ENCODE measurements at regions not wholly inside any gene's neighbourhood (a gene's known extent, or its start where the extent isn't known, plus 50 kb on each side); places are given as distances from the start of the nearest gene placed in this dataset.

DNA sequence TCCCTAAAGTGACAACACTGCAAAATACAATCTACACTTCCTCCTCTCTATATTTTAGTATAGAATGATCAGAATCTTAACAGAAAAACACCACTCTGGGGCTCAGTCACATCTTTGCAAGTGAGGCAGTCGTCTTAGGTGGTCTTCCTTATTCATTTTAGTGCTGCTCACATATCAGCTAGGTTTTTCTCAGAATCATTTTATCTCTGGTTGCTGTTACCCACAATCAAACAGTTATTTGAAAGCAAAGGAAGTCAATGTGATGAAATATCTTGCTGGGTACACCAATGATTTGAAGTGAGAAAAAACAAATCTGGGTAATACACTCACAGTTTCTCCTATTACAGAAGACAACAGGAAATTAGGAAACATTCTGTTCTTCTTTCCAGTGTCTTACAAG, 275.2 kb downstream of the DSEL start:
- in situ Hi-C loops (cut with HindIII; ENCODE audit: low sequenced_read_pairs), result no loop called here

DNA sequence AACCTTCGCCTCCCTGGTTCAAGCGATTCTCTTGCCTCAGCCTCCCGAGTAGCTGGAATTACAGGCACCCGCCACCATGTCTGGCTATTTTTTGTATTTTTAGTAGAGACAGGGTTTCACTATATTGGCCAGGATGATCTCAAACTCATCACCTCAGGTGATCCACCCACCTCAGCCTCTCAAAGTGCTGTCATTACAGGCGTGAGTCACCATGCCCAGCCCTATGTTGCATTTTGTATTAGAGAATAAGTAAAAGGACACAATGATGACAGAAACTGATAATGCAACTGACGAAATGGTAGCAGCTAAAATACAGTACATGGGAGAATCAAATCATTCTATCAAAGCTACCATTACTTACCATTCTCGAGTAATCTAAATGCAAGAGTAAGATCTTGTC, 276.7 kb downstream of the DSEL start:
- in situ Hi-C loops (cut with HindIII; ENCODE audit: low sequenced_read_pairs), result no loop called here

DNA sequence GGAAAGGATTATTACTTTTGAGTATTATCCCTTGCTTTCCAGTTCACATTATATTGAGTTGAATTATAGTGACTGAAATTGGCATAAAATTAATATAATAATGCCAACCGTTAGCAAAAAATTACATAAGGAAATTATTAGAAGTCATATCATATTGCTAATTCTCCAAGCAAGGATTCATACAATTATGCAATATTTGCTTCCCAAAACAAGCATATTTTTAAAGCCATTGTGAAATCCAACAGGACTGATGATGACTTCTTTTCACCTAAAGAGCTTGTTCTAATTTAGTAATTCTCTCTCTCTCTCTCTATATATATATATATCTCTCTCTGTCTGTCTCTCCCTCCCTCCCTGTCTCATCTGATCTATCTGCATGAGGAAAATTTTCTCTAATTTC, 283.5 kb downstream of the DSEL start:
- in situ Hi-C loops (cut with HindIII; ENCODE audit: low sequenced_read_pairs), result no loop called here

DNA sequence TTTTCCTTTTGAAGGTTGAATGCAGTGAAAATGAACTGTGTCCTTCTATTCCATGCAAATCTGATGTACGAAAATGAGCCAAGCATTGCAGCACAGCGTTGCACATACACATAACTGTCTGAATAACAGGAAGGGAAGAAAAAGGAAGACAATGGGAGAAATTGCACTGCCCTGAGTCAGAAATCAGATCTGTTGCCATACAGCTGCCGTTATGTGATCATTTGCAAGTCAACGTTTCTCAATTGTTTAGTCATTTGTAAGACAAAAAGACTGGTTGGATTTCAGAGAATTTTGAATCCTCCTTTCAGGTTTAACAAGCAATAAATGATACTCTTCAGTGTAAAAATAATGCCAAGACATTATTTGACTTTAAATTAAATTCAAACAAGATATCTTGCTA, 284.1 kb downstream of the DSEL start:
- in situ Hi-C loops (cut with HindIII; ENCODE audit: low sequenced_read_pairs), result no loop called here

DNA sequence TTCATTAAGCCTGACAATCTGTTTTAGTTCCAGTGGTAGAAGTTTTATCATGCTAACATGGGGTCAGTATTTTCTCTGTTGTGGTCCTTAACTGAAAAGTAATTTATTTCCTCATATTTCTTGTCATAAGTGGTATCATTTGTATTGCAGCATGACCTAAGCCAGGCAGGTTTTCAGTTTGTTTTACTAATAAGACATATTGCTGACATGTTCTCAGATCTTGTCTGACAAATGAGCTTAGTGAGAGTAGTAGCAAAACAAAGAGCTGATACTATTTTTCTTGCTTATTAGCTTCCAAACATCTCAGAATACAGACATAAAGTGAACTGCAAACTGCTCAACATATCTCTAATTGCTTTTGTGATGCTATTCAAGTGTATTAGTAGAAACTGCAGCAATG, 293.6 kb downstream of the DSEL start:
- in situ Hi-C loops (cut with HindIII; ENCODE audit: low sequenced_read_pairs), result no loop called here

DNA sequence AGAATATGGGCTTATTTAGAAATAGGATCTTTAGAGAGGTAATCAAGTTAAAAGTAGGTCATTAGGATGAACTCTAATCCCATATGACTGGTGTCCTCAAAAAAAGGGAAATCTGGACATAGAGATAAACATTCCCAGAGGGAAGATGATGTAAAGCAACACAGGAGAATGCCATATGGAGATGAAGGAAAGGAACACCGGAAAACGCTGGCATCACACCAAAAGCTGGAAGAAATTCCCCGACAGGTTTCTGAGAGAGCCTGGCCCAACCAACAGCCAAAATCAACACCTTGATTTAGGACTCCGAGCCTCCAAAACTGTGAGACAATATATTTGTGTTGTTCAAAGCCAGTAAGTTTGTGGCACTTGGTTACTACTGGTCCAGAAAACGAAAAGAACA, 296.7 kb downstream of the DSEL start:
- in situ Hi-C loops (cut with HindIII; ENCODE audit: low sequenced_read_pairs), result no loop called here

DNA sequence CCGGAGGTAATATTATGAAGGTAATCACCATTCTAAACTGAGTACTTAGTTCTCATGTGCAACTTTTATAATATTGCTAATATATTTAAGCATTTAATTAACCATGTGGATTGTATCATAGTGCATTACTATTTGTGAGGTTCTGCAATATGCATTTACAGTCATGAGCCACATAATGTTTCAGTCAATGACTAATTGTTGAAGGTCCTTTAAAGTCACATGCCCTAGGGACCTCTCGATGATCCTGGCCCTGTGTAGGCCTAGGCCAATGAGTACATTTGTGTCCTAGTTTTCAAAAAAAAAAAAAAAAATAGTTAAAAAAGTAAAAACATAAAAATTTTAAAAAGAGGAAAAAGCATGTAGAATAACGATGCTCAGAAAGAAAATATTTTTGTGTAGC, 298.0 kb downstream of the DSEL start:
- in situ Hi-C loops (cut with HindIII; ENCODE audit: low sequenced_read_pairs), result no loop called here

DNA sequence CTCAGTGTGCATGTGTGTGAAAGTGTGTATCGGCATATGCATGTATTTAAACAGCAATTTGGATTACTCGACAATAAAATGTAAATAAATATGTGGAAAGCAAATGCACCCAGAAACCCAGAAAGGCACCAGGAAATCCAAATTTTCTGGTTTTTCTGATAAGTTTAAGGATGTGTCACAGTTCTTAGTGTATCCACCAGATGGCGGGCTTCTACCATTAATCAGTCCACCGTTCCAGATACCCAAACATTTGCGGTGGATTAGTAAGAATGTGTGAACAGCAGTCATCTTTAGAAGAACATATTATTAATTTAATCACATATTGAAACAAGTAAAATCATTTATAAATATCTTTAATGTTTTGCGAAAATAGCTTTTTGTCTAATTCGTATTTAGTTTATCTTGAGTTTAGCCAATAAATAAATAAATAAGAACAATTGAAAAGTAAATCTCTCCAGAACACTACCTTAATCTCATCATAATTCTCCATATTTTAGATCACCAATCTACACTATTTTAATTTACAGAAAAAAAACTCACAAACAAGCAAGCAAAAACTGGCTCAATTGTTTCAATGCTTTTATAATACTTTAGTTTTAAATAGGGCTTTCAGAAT, 298.9 kb downstream of the DSEL start:
- in situ Hi-C loops (cut with HindIII; ENCODE audit: low sequenced_read_pairs), result no loop called here

DNA sequence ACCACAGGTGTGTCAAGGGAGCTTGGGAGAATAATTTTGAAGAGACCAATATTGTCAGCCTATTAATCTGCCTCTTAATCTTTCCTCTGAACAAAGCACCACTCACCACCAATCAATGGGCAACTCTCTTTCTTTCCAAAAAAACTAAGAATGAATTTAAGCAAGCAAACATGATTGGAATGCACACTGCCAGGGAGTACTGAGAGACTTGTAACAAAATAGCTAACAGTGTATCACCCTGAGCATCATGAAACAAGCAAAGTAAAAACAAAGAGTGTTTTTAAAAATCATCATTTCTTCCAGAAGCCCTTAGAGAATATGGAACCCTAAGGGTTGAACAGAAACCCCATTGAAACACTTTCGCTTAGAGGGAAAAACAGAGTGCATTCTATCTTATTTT, 299.7 kb downstream of the DSEL start:
- in situ Hi-C loops (cut with HindIII; ENCODE audit: low sequenced_read_pairs), result no loop called here

DNA sequence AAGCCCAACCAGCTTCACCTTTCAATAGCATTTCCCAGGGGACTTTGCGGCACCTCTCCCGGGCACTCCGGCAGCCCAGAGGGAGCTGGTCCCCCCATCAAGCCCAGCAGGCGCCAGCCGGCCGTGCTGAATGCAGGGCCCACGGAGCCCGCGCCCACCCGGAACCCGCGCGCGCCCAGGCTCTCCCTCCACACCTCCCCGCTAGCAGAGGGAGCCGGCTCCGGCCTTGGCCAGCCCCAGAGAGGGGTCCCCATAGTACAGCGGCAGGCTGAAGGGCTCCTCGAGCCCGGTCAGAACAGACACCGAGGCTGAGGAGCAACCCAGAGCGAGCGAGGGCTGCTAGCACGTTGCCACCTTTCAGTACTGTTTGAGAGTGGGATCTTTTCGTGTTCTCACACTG, 300.8 kb downstream of the DSEL start:
- in situ Hi-C loops (cut with HindIII; ENCODE audit: low sequenced_read_pairs), result no loop called here

DNA sequence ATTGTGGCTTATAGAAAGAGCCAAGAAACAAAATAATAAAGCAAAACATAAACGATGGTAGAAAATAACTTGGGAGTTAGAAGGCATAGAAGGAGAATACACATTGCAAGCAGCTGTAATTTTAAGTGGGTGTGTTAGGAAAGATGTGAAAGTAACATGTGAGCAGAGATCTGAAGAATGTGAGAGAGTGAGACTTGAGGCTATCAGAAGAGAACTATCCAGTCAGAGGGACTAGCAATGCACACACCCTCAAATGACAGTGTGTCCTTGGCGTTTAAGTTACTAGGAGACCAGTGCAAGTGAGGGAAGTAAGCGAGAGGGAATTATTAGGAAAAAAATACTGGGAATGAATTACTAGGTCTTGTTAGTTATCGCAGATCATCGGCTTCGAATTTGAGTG, 304.9 kb downstream of the DSEL start:
- in situ Hi-C loops (cut with HindIII; ENCODE audit: low sequenced_read_pairs), result no loop called here

DNA sequence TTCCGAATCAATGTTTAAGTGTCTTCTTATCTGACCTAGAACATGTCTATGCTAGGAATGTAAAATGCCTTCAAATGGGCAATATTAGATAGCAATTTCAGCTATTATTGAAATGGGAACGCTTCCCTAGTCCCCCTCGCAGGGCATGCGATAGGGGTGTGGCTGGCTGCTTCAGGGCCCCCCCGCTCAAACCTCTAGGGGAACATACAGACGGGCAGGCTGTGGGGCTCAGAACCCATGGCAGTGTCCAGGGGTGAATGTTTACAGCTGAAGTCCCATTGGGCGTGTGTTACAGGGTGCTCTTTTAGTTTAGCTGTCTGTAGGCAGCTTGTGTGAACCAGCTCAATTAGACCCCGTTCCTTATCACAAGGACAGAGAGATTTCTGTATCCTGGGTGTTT, 315.9 kb downstream of the DSEL start:
- in situ Hi-C loops (cut with HindIII; ENCODE audit: low sequenced_read_pairs), result no loop called here

DNA sequence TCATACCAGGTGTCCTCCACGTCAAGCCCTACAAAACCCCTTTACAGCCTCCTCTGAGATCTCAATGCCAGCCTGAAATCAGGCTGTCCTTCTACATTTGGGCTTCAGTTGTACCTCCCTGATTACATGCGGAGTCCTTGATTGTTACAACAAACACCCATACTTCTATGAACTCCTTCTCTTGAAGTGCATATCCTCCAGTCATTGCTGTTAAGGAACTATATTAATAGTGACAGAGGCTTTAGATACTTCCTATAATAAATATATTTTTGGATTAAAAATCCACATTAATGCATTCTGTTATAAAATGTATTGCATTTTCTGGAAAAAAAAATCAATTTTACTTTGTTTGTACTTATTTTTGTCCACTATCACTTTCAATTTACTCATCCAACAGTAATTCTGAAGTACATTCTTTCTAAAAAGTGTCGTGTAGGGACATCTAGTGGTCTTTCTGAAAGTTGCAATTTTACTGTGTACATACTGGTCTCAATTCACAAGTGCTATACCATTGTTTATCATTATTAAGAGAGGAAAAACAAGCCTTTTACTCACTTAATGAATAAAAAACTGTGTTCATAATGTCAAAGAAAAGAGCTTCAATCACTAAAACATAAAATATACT, 316.4 kb downstream of the DSEL start:
- in situ Hi-C loops (cut with HindIII; ENCODE audit: low sequenced_read_pairs), result no loop called here

DNA sequence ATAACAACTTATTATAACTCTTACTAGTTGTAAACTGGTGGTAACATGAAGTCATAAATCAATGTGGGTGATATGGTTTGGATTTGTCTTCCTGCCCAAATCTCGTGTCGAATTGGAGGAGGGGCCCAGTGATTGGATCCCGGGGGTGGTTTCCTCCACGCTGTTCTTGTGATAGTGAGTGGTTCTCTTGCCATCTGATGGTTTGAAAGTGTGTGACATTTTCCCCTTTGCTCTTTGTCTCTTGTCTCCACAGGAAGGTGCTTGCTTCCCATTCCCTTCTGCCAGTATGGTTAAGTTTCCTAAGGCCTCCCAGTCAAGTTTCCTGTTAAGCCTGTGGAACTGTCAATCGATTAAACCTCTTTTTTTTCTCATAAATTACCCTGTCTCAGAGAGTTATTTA, 321.6 kb downstream of the DSEL start:
- in situ Hi-C loops (cut with HindIII; ENCODE audit: low sequenced_read_pairs), result no loop called here

DNA sequence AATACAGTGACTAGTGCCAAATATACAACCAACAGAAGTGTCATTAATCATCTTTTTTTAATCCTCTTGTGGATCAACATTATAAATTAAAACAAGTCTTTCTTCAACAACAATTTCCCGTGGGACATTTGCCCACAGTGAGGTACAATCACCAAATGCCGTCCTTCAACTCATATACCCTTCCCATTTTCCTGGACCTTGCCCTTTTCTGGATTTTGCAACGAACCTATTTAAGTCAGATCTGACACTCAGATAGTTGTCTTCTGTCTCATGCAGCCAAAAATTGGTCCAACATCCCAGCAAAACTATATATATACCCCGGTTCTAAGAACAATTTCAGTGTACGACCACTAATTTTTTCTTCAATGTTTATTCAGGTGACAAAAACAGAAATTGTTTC, 324.0 kb downstream of the DSEL start:
- in situ Hi-C loops (cut with HindIII; ENCODE audit: low sequenced_read_pairs), result no loop called here

DNA sequence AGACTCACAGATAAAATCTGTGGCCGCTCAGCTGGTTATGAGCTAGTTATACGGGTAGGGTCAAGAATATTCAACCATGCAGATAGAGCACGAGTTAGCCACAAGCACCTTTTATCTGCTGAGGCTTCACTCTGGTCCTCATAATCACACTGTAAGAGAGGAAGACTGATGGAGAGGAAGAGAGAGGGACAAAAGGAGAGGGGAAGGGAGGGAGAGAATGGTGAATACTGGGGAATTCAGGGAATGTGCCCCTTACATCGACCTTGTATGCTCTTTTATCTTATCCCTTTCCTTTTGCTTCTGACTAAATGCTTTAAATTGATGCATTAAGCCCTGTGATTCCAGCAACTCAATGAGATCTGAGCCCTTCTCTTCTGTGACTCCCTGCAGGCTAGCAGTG, 333.1 kb downstream of the DSEL start:
- in situ Hi-C loops (cut with HindIII; ENCODE audit: low sequenced_read_pairs), result no loop called here

DNA sequence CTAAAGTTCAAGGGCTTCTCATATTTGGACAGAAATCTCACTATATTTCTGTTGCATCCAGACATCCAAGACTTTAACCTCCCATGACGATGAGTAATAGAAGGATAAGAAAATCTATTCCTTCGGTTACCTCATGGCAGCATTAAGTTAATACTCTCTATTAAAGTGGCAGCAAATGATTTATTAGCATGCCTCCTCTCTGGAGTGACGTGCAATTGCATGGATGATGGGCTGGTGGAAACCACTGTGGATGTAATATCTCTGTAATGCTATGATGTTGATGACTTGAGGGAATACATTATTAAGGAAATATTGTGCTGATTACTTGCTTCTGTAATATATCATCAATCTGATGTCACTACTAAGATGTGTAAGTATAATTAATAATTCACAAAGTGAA, 336.8 kb downstream of the DSEL start:
- in situ Hi-C loops (cut with HindIII; ENCODE audit: low sequenced_read_pairs), result no loop called here

DNA sequence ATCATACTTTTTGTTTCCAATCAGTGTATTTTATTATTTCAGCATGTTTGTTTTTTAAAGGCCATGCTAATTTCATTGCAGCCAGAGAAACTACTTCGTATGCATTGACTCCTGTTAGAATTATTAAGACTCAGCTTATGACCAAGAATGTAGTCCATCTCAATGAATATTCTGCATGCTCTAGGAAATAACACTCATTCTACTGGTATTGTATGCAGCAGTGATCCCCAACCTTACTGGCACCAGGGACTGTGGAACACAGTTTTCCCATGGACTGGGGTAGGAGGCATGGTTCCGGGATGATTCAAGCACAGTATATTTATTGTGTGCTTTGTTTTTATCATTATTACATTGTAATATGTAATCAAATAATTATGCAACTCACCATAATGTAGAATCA, 356.9 kb downstream of the DSEL start:
- in situ Hi-C loops (cut with HindIII; ENCODE audit: low sequenced_read_pairs), result no loop called here

DNA sequence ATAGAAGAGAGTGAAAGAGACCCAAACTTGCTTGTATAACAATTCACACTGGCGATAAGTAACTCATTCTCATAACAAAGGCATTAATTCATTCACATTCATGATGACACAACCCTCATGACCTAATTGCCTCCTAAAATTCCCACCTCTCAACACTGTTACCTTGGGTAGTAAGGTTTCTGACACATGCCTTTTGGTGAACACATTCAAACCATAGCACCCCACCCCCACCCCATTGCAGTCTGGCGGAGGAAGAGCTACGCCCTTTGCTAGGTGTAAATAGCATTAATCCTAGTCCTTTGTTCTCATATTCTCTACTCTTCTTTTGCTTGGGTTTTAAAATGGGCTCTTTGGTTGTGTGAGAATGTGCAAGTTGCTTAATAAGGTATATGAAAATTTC, 361.5 kb downstream of the DSEL start:
- in situ Hi-C loops (cut with HindIII; ENCODE audit: low sequenced_read_pairs), result no loop called here

DNA sequence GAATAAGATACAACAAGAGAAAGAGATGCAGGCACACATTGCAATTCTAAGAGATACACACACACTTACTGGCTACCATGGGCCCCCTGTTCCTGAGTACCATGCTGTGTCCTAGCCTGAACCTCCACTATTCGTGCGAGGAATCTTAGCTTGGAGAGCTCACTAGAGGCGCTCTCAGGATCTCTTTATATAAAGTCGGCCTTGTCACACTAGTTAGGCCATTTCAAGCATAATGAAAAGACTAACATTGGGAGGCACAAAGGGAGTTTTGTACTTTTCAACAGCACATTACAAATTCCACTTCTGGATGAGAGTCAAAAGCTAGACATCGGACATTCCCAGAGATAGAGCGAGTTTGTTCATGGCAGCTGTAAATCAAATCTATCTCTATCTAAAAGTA, 365.2 kb downstream of the DSEL start:
- in situ Hi-C loops (cut with HindIII; ENCODE audit: low sequenced_read_pairs), result no loop called here

DNA sequence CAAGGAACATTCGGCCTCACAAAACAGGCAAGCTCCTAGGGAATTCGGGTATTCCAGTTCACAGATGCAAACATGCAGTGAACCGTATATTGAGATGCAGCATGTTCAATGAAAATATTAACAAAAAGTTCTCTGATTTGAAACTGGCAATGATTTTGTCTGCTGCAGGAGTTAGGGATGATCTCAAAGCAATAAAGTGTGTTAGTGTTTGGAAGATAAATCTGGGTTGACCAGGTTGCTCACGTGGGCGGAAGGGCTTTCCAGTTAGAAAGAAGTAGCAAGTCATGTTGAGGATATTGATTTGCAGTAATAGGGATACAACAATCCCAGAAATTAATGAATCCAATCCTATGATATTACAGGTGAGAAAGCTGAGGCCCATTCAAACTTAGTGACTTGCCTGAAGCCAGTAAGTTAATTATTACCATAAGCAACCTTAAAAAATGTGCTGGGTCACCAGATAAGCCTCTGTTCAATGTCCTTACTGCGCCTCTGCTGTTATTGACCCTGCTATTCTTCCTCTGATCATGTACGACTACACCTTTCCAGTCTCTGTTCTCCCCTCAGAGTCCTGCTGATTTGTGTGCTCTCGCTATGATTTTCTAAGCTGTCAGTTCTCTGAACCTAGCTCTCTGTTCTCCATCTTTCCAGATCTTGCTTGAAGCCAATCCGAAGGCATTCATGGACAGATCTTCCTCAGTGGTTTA, 370.8 kb downstream of the DSEL start:
- in situ Hi-C loops (cut with HindIII; ENCODE audit: low sequenced_read_pairs), result no loop called here

DNA sequence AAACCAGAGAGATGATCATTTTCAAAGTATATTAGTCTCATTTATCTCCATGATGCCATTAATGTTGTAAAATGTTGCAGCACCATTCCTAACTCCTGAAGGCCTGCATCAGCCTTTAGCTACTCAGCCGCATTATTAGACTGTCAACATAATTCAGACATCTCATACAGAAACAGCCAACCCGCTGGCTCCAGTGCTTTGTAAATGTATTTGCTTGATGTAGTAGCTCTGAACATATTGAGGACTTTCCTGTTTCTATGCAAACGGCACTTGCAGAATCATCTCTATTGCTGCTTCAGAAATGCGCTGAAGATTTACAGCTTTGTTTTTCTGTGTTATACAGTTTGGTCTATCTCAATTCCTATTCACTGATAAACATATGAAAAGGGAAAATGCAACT, 372.2 kb downstream of the DSEL start:
- in situ Hi-C loops (cut with HindIII; ENCODE audit: low sequenced_read_pairs), result no loop called here

DNA sequence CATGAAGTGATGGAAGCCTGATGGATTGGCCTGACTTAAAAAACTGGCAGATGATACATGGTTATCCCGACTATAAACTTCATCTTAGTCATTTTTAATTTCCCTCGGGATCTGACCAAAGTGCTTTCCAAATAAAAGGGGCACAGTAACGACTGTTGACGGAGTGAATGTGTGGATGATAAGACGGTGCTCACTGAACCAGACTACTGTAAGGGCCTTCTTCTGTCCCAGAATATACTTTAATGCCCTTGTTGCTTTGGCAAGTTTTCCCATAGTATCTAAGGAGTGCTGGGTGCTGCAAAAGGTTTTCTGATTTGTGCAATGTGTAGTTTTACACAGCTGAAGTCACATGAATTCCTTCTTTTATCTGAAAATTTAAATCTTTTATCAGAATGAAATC, 373.5 kb downstream of the DSEL start:
- in situ Hi-C loops (cut with HindIII; ENCODE audit: low sequenced_read_pairs), result no loop called here
